Left kidney (tissue), 1 donor: ENCODE measurements at regions not wholly inside any gene's neighbourhood (a gene's known extent, or its start where the extent isn't known, plus 50 kb on each side); places are given as distances from the start of the nearest gene placed in this dataset.

Source experiments
- DNase-seq: peaks from one replicate; pipeline ENCODE4 v3.0.0-alpha.2; 2013

GRCh38 chr5:143761663-143762062, 50.3 kb upstream of the HMHB1 start:
- DNase-seq, result no peak

GRCh38 chr5:143760755-143761154, 51.2 kb upstream of the HMHB1 start:
- no peak for DNase-seq

- no peak for DNase-seq
These were observed 51.8 kb upstream of the HMHB1 start for GRCh38 chr5:143760131-143760505.

- no peak for DNase-seq
These were observed 52.4 kb upstream of the HMHB1 start for GRCh38 chr5:143759396-143760130.

GRCh38 chr5:143758750-143759149, 53.2 kb upstream of the HMHB1 start:
- DNase-seq, result no peak

GRCh38 chr5:143758015-143758414, 53.9 kb upstream of the HMHB1 start:
- no peak for DNase-seq

- no peak for DNase-seq
These were observed 54.8 kb upstream of the HMHB1 start for GRCh38 chr5:143757116-143757515.

GRCh38 chr5:143755966-143756365, 56.0 kb upstream of the HMHB1 start:
- peak; percentile 3 for DNase-seq

- no peak for DNase-seq
These were observed 59.7 kb upstream of the HMHB1 start for GRCh38 chr5:143752165-143752850.

- no peak for DNase-seq
These were observed 60.6 kb upstream of the HMHB1 start for GRCh38 chr5:143751342-143751741.

- DNase-seq, result no peak
These were observed 62.3 kb upstream of the HMHB1 start for GRCh38 chr5:143749581-143750205.

GRCh38 chr5:143748516-143748915, 63.4 kb upstream of the HMHB1 start:
- DNase-seq, result no peak

GRCh38 chr5:143742951-143743350, 69.0 kb upstream of the HMHB1 start:
- DNase-seq, result no peak

- DNase-seq, result no peak
These were observed 70.5 kb upstream of the HMHB1 start for GRCh38 chr5:143741421-143741820.

GRCh38 chr5:143740956-143741355, 71.0 kb upstream of the HMHB1 start:
- DNase-seq, result no peak

GRCh38 chr5:143739746-143740145, 72.2 kb upstream of the HMHB1 start:
- DNase-seq, result no peak

- peak; percentile 14 for DNase-seq
These were observed 73.3 kb upstream of the HMHB1 start for GRCh38 chr5:143738417-143739401.

- no peak for DNase-seq
These were observed 74.9 kb upstream of the HMHB1 start for GRCh38 chr5:143737062-143737461.

GRCh38 chr5:143734456-143734780, 77.5 kb upstream of the HMHB1 start:
- no peak for DNase-seq

GRCh38 chr5:143733665-143734455, 78.1 kb upstream of the HMHB1 start:
- no peak for DNase-seq

GRCh38 chr5:143732402-143732801, 79.6 kb upstream of the HMHB1 start:
- no peak for DNase-seq
